Upper lobe of left lung (tissue), 6 donors: ENCODE measurements at regions not wholly inside any gene's neighbourhood (a gene's known extent, or its start where the extent isn't known, plus 50 kb on each side); places are given as distances from the start of the nearest gene placed in this dataset.
A peak's percentile ranks its signal among the peaks of the same experiment; 100 is the strongest.

Source experiments
- ATAC-seq, 2 donors: fragments of 200-7000 bp; cut with Tn5 transposase; one replicate each; pipeline ENCODE4 v1.9.1; 2022; ENCODE audit warnings: mild to moderate bottlenecking in 2 of 2, moderate library complexity in 2 of 2; ENCODE audit not compliant: low FRiP score in 2 of 2
- DNase-seq, 2 donors: peaks; one replicate each; pipeline ENCODE4 v3.0.0-alpha.2; 2019 to 2020
- H3K27ac ChIP-seq, 4 donors: fragments of 200-600 bp; sonication (generic); one replicate each; pipeline ENCODE4 v1.5.1; 2016 to 2019
- H3K27me3 ChIP-seq, 4 donors: fragments of 200-600 bp; sonication (generic); one replicate each; pipeline ENCODE4 v1.5.1; 2017 to 2019
- H3K36me3 ChIP-seq, 4 donors: fragments of 200-600 bp; sonication (generic); one replicate each; pipeline ENCODE4 v1.5.1; 2016 to 2019
- H3K4me1 ChIP-seq, 4 donors: fragments of 200-600 bp; sonication (generic); one replicate each; pipeline ENCODE4 v1.5.1; 2018 to 2019
- H3K4me3 ChIP-seq, 4 donors: fragments of 200-600 bp; sonication (generic); one replicate each; pipeline ENCODE4 v1.5.1; 2017 to 2019; ENCODE audit warnings: mild to moderate bottlenecking in 2 of 4, moderate library complexity in 1 of 4
- H3K9me3 ChIP-seq, 4 donors: fragments of 200-600 bp; sonication (generic); one replicate each; pipeline ENCODE4 v1.5.1; 2018 to 2019
- CTCF ChIP-seq, 6 experiments: fragments of 450-650 bp in 4 of 6; fragments of 200-600 bp in 2 of 6; sonication (generic) in 2 of 6; IDR thresholded peaks; one replicate each; pipeline ENCODE4 v1.5.1; 2016 to 2019; ENCODE audit warnings: antibody characterized with exemption in 6 of 6
- EP300 ChIP-seq, 4 donors: sonication (generic); formaldehyde crosslinking; IDR thresholded peaks; one replicate each; pipeline ENCODE4 v1.5.1; 2017; ENCODE audit warnings: antibody characterized with exemption in 4 of 4, control low read depth in 2 of 4
- POLR2A ChIP-seq, 4 donors: fragments of 450-650 bp; IDR thresholded peaks; one replicate each; pipeline ENCODE4 v1.5.1; 2016 to 2017; ENCODE audit warnings: antibody characterized with exemption in 4 of 4, mild to moderate bottlenecking in 2 of 4
- POLR2AphosphoS5 ChIP-seq, 2 donors: sonication (generic); formaldehyde crosslinking; IDR thresholded peaks; one replicate each; pipeline ENCODE4 v1.5.1; 2017; ENCODE audit warnings: antibody characterized with exemption in 2 of 2
- WGBS, 2 donors: methylation state at CpG; one replicate each; pipeline ENCODE4 v1.1.5; 2017 to 2018; 5-methylcytosine and 5-hydroxymethylcytosine counted together
- donor health status: DM: no; HTN: no; CAD: no; lungs with moderate emphysema.
- donor health status: DM: no; HTN: yes; CAD: no; lungs with severe emphysema.

- 97 to 98% methylated on average over 12 to 32 of the region's 32 CpGs for WGBS, 2 donors
- Histone ChIP-seq H3K36me3 (no peaks in the 10 kb centered on the region), H3K4me1 (no peaks in the 10 kb centered on the region), H3K27ac (no peak overlapping the region), H3K9me3 (no peaks in the 10 kb centered on the region), H3K4me3 (no peak overlapping the region), H3K27me3 (no peaks in the 10 kb centered on the region)
- TF ChIP-seq POLR2A (IDR thresholded peaks at IDR 0.05): no peak
- TF ChIP-seq EP300 (IDR thresholded peaks at IDR 0.05): no peak
- TF ChIP-seq POLR2AphosphoS5 (IDR thresholded peaks at IDR 0.05): no peak
- TF ChIP-seq CTCF (IDR thresholded peaks at IDR 0.05): no peak
- ATAC-seq (no peak), DNase-seq (peak in 1 of 2 donors; percentile 81)
These were observed 131.1 kb downstream of the CCER1 start for GRCh38 chr12:90823859-90824258.

DNA sequence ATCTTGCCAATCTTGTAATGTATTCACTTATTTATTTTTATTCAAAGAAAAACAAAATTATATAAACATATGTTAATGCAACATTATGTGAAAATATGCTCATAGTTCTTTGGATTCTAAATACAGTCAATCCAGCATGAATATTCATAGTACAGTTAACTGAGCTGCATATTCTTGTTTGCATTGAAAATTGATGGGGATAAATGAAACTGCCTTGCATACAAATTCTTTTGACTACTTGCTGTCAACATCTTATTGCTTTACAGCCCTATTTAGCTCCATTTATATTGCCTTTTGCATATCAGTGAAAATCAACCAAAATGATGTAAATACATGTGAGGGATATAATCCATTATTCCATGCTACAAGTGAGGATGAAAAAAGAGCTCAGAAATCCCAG, 135.3 kb downstream of the CCER1 start:
- no peaks in the 10 kb centered on the region for H3K4me1 ChIP-seq
- no peaks in the 10 kb centered on the region for H3K27me3 ChIP-seq
- DNase-seq: no peak

GRCh38 chr12:90816353-90817089, 138.5 kb downstream of the CCER1 start:
- 80 to 84% methylated on average over 3 of the region's 3 CpGs for WGBS, 2 donors
- Histone ChIP-seq H3K27ac (no peak overlapping the region), H3K4me3 (no peak overlapping the region), H3K27me3 (no peaks in the 10 kb centered on the region), H3K9me3 (no peaks in the 10 kb centered on the region), H3K36me3 (no peaks in the 10 kb centered on the region), H3K4me1 (no peaks in the 10 kb centered on the region)
- ATAC-seq (no peak), DNase-seq (no peak)
- TF ChIP-seq EP300 (IDR thresholded peaks at IDR 0.05) (no peak), POLR2AphosphoS5 (IDR thresholded peaks at IDR 0.05) (no peak), CTCF (IDR thresholded peaks at IDR 0.05) (no peak), POLR2A (IDR thresholded peaks at IDR 0.05) (no peak)

More for the DNA sequence above, 135.3 kb downstream of the CCER1 start:
- TF ChIP-seq EP300 (IDR thresholded peaks at IDR 0.05): no peak
- Histone ChIP-seq H3K9me3 (no peaks in the 10 kb centered on the region), H3K27ac (no peak overlapping the region), H3K4me3 (no peak overlapping the region), H3K36me3 (no peaks in the 10 kb centered on the region)
- no peak for ATAC-seq

- no peak for TF ChIP-seq EP300 (IDR thresholded peaks at IDR 0.05)
- no peak for TF ChIP-seq CTCF (IDR thresholded peaks at IDR 0.05)
- no peak for TF ChIP-seq POLR2A (IDR thresholded peaks at IDR 0.05)
- TF ChIP-seq POLR2AphosphoS5 (IDR thresholded peaks at IDR 0.05): no peak
- Histone ChIP-seq H3K4me1 (no peaks in the 10 kb centered on the region), H3K36me3 (no peaks in the 10 kb centered on the region), H3K4me3 (no peak overlapping the region), H3K27me3 (no peaks in the 10 kb centered on the region), H3K27ac (no peak overlapping the region), H3K9me3 (no peaks in the 10 kb centered on the region)
- 65 to 69% methylated on average over 1 of the region's 1 CpG for WGBS, 2 donors
- ATAC-seq (no peak), DNase-seq (no peak)
These were observed 145.0 kb downstream of the CCER1 start for GRCh38 chr12:90809940-90810339.

GRCh38 chr12:90808568-90808967, 146.4 kb downstream of the CCER1 start:
- 78 to 83% methylated on average over 3 of the region's 3 CpGs for WGBS, 2 donors
- Histone ChIP-seq H3K4me1 (no peaks in the 10 kb centered on the region), H3K27me3 (no peaks in the 10 kb centered on the region), H3K36me3 (no peaks in the 10 kb centered on the region), H3K27ac (no peak overlapping the region), H3K4me3 (no peak overlapping the region), H3K9me3 (no peaks in the 10 kb centered on the region)
- ATAC-seq: no peak
- DNase-seq: no peak
- TF ChIP-seq EP300 (IDR thresholded peaks at IDR 0.05) (no peak), POLR2A (IDR thresholded peaks at IDR 0.05) (no peak), CTCF (IDR thresholded peaks at IDR 0.05) (no peak), POLR2AphosphoS5 (IDR thresholded peaks at IDR 0.05) (no peak)
